AG10803 (cell line): ENCODE measurements at regions not wholly inside any gene's neighbourhood (a gene's known extent, or its start where the extent isn't known, plus 50 kb on each side); places are given as distances from the start of the nearest gene placed in this dataset.

Experiments
- DNase-seq: peaks from one replicate; pipeline ENCODE4 v3.0.0; 2010; ENCODE audit warnings: low read depth
- H3K4me3 ChIP-seq: 2 replicates; pipeline ENCODE4 v1.5.1; 2011; ENCODE audit warnings: mild to moderate bottlenecking, low read length, control low read depth
- TF ChIP-seq, protein P1 (sequence below): conservative IDR thresholded peaks from 2 replicates; pipeline ENCODE4 v1.5.1; 2011; ENCODE audit warnings: mild to moderate bottlenecking, low read length, control low read depth, inconsistent platforms

DNA sequence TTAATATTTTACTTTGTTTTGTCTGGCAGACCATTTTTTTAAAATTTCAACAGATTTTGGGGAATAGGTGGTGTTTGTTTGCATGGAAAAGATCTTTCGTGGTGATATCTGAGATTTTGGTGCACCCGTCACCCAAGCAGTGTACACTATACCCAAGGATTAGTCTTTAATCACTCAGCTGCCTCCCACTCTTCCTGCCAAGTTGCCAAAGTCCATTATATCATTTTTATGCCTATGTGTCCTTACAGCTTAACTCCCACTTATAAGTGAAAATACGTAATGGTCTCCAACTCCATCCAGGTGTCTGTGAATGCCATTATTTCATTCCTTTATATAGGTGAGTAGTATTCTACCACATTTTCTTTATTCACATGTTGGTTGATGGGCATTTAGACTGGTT is 281.7 kb upstream of the GK2 start:
- DNase-seq, result no peak
- TF ChIP-seq, protein P1, sequence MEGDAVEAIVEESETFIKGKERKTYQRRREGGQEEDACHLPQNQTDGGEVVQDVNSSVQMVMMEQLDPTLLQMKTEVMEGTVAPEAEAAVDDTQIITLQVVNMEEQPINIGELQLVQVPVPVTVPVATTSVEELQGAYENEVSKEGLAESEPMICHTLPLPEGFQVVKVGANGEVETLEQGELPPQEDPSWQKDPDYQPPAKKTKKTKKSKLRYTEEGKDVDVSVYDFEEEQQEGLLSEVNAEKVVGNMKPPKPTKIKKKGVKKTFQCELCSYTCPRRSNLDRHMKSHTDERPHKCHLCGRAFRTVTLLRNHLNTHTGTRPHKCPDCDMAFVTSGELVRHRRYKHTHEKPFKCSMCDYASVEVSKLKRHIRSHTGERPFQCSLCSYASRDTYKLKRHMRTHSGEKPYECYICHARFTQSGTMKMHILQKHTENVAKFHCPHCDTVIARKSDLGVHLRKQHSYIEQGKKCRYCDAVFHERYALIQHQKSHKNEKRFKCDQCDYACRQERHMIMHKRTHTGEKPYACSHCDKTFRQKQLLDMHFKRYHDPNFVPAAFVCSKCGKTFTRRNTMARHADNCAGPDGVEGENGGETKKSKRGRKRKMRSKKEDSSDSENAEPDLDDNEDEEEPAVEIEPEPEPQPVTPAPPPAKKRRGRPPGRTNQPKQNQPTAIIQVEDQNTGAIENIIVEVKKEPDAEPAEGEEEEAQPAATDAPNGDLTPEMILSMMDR, result no peak
- H3K4me3 ChIP-seq, result no peak overlapping the region

DNA sequence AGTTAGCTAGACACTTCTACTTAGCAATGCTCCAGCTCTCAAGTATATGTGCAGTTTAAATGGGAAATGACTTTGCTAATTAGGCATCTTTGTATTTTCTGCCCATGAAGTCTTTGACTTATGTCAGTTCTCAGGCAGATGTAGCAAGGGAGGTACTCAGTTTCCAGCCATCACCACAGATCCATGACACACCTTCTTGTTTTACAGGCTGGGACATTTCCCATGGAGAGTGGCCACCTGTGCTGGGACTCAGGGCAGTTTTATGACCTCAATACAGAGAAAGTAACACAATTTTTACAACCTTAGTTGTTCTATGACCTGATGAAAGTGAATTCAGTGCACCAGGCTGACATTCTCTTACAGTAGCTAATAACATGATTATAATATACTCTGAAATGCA is 280.7 kb upstream of the GK2 start:
- no peak overlapping the region for H3K4me3 ChIP-seq
- TF ChIP-seq, protein P1, result no peak
- DNase-seq, result no peak

DNA sequence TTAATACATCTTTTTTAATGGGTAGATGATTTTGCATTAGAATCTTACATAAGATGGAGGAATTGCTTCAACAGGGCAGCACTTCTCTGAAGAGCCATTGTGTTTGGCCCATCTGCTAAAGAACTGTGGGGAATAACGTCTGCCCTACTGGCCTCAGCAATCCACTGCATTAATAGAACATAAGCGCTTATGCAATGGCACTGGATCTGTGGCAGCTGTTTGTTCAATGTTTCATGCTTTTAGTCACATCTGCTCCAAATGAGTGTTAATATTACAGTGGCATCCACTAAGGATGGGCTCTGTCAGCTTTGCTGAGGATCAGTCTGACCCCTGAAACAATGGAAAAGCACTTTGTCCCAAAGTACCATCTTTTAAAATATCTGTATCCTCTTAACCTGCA is 279.0 kb upstream of the GK2 start:
- DNase-seq, result no peak
- no peak overlapping the region for H3K4me3 ChIP-seq
- TF ChIP-seq, protein P1, result no peak

DNA sequence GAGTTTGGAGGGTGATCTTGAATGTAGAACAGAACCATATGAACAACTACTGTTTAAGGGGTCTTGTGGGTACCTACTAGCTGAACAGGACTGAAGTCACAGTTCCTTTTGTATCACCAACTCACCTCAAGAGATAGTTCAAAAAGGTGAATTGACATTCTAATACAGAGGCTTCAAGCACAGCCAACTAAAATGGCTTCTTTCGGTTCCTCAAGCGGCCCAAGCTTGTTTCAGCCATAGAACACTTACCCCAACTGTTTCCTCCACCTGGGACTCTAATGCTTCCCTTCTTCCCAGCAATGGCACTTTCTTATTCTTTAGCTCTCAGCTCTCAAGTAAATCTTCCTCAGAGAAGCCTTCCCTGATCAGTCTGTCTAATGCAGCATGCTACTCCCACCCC is 277.5 kb upstream of the GK2 start:
- TF ChIP-seq, protein P1, result no peak
- no peak for DNase-seq
- no peak overlapping the region for H3K4me3 ChIP-seq

DNA sequence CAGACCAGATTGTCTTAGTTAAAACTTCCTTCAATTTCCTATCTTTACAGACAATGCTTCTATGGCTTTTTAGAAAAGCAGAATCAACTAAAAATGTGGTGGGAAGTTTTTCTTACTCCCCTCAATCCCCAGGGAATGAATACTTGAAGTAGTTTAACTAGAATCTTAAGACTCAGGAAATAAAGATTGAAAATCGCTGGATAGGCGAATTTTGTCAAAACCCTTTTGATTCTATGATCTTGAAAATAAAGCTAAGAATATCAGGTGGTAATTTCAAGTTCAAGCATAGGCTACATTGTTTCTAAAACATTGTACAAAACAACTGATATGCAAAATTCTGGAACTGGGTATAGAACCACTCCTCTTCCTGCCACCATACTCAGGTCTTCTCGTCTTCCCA is 276.5 kb upstream of the GK2 start:
- no peak overlapping the region for H3K4me3 ChIP-seq
- no peak for DNase-seq
- TF ChIP-seq, protein P1, result no peak

DNA sequence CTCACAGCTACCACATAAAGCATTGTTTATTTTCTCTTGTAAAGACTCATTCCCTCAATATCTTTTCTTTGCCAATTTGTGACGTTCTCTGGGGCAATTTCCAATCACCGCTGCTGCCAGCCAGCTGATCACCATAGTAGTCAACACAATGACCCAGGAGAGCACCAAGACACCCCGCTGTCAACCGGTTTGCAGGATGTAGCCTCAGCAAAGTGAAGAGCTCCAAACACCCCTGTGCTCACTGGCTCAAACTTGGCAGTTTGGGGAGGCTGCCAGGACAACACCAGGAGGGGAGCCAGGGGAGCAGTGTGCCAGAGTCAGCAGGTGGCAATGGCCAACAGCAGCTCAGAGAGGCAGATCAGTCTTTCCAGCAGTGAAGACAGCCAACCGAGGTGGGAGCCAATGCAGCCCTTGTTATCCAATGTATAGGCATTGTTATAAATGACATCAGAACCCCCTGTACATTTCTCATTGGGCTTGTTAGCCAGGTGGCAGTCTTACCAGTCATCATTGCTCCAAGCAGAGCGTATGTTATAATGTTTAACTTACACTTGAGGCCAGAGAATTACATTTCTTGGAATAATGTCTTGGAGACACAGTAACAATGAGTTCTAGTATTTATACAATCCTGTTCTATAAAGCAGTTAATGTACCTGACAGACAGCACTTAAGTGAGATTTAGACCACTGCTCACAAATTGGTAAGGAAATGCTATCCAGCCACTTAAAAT is 274.9 kb upstream of the GK2 start:
- TF ChIP-seq, protein P1, result no peak
- no peak for DNase-seq
- H3K4me3 ChIP-seq, result no peak overlapping the region

DNA sequence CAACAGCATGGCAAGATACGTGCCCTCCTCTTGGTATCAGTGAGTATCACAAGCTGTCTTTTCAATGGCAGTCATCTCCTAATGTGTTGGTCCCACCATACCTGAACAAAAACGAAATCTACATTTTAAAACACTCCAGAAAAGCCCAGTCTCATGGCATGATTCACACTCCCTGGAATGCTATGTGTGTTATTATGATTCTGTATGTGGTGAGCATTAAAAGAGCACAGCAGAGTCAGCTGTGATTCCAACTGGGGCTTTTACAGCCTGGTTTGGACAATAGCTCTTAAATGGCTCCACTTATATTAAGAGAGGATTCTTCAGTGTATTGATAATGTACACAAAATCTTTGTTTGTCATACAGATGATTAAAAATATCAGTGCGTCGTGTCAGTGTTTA is 274.1 kb upstream of the GK2 start:
- DNase-seq, result no peak
- TF ChIP-seq, protein P1, result no peak
- no peak overlapping the region for H3K4me3 ChIP-seq
